H9 (cell line): ENCODE measurements at regions not wholly inside any gene's neighbourhood (a gene's known extent, or its start where the extent isn't known, plus 50 kb on each side); places are given as distances from the start of the nearest gene placed in this dataset.

Experiments used
- DNase-seq: peaks from one replicate; pipeline ENCODE4 v3.0.0-alpha.2; 2017
- H2AFZ ChIP-seq: one replicate; pipeline ENCODE4 v1.6.1; 2013; ENCODE audit warnings: mild to moderate bottlenecking, low read length, control low read depth, moderate library complexity
- H2AK5ac ChIP-seq: 2 replicates; pipeline ENCODE4 v1.6.1; 2013; ENCODE audit warnings: low read length, control low read depth, mixed read lengths; ENCODE audit not compliant: insufficient read length
- H2BK120ac ChIP-seq: one replicate; pipeline ENCODE4 v1.6.1; 2013; ENCODE audit warnings: low read depth, mild to moderate bottlenecking, low read length, control low read depth, inconsistent platforms; ENCODE audit not compliant: poor library complexity, severe bottlenecking
- H2BK12ac ChIP-seq: 2 replicates; pipeline ENCODE4 v1.6.1; 2013; ENCODE audit warnings: low read length, control low read depth, mixed read lengths, low read depth; ENCODE audit not compliant: insufficient read length
- H2BK15ac ChIP-seq: 2 replicates; pipeline ENCODE4 v1.6.1; 2013; ENCODE audit warnings: low read depth, low read length, control low read depth
- H2BK20ac ChIP-seq: one replicate; pipeline ENCODE4 v1.6.1; 2013; ENCODE audit warnings: low read depth, mild to moderate bottlenecking, low read length, control low read depth, inconsistent platforms; ENCODE audit not compliant: poor library complexity, severe bottlenecking
- H2BK5ac ChIP-seq: 2 replicates; pipeline ENCODE4 v1.6.1; 2013; ENCODE audit warnings: low read length, control low read depth, mixed read lengths; ENCODE audit not compliant: insufficient read length
- H3K14ac ChIP-seq: 2 replicates; pipeline ENCODE4 v1.6.1; 2013; ENCODE audit warnings: low read length, control low read depth; ENCODE audit not compliant: insufficient read depth
- H3K18ac ChIP-seq: 2 replicates; pipeline ENCODE4 v1.6.1; 2013; ENCODE audit warnings: low read depth, mild to moderate bottlenecking, mixed read lengths, low read length, control low read depth; ENCODE audit not compliant: insufficient read length
- H3K23ac ChIP-seq: 2 replicates; pipeline ENCODE4 v1.6.1; 2013; ENCODE audit warnings: low read length, control low read depth, mixed read lengths, low read depth; ENCODE audit not compliant: insufficient read length
- H3K23me2 ChIP-seq: 2 replicates; pipeline ENCODE4 v1.6.1; 2013; ENCODE audit warnings: low read depth, mild to moderate bottlenecking, mixed read lengths, low read length, control low read depth; ENCODE audit not compliant: insufficient read length, poor library complexity, severe bottlenecking
- H3K27ac ChIP-seq: 2 replicates; pipeline ENCODE4 v1.5.1; 2013; ENCODE audit warnings: low read length, control low read depth, mixed read lengths, low read depth; ENCODE audit not compliant: insufficient read length
- H3K27me3 ChIP-seq: 2 replicates; pipeline ENCODE4 v1.6.1; 2013; ENCODE audit warnings: low read length, control low read depth, inconsistent platforms; ENCODE audit not compliant: insufficient read depth
- H3K4ac ChIP-seq: 2 replicates; pipeline ENCODE4 v1.6.1; 2013; ENCODE audit warnings: low read depth, mild to moderate bottlenecking, control low read depth, inconsistent platforms, low read length, moderate library complexity
- H3K4me1 ChIP-seq: 2 replicates; pipeline ENCODE4 v1.6.1; 2013; ENCODE audit warnings: low read length, control low read depth, inconsistent platforms; ENCODE audit not compliant: insufficient read depth
- H3K4me2 ChIP-seq: 2 replicates; pipeline ENCODE4 v1.6.1; 2013; ENCODE audit warnings: low read length, control low read depth, mixed read lengths; ENCODE audit not compliant: insufficient read length, insufficient read depth
- H3K56ac ChIP-seq: 2 replicates; pipeline ENCODE4 v1.6.1; 2013; ENCODE audit warnings: low read depth, mild to moderate bottlenecking, mixed read lengths, low read length, control low read depth; ENCODE audit not compliant: insufficient read length
- H3K79me1 ChIP-seq: 2 replicates; pipeline ENCODE4 v1.6.1; 2013; ENCODE audit warnings: low read depth, mild to moderate bottlenecking, moderate library complexity, low read length, control low read depth, inconsistent platforms; ENCODE audit not compliant: insufficient read depth, poor library complexity, severe bottlenecking
- H3K79me2 ChIP-seq: 2 replicates; pipeline ENCODE4 v1.6.1; 2013; ENCODE audit warnings: low read length, control low read depth, inconsistent platforms; ENCODE audit not compliant: insufficient read depth
- H3K9ac ChIP-seq: 2 replicates; pipeline ENCODE4 v1.6.1; 2013; ENCODE audit warnings: low read length, control low read depth, mixed read lengths; ENCODE audit not compliant: insufficient read length; ENCODE audit errors: extremely low read depth
- H3K9me3 ChIP-seq: one replicate; pipeline ENCODE4 v1.6.1; 2013; ENCODE audit warnings: low read depth, low read length, inconsistent platforms; ENCODE audit not compliant: control insufficient read depth
- H3T11ph ChIP-seq: one replicate; pipeline ENCODE4 v1.6.1; 2013; ENCODE audit warnings: mild to moderate bottlenecking, low read length, control low read depth, inconsistent platforms
- H4K20me1 ChIP-seq: one replicate; pipeline ENCODE4 v1.6.1; 2013; ENCODE audit not compliant: control insufficient read depth, insufficient read length, insufficient read depth
- H4K5ac ChIP-seq: 2 replicates; pipeline ENCODE4 v1.6.1; 2013; ENCODE audit warnings: low read depth, mild to moderate bottlenecking, mixed read lengths, low read length, control low read depth; ENCODE audit not compliant: insufficient read length
- H4K8ac ChIP-seq: replicated peaks from 2 replicates; pipeline ENCODE4 v1.6.1; 2013; ENCODE audit warnings: low read length, control low read depth, mixed read lengths, low read depth; ENCODE audit not compliant: insufficient read length
- H4K91ac ChIP-seq: 2 replicates; pipeline ENCODE4 v1.6.1; 2013; ENCODE audit warnings: low read depth, mild to moderate bottlenecking, moderate library complexity, mixed read lengths, low read length, control low read depth; ENCODE audit not compliant: insufficient read length
- H3K27ac Mint-ChIP-seq, 3 experiments: 2 replicates in 2 of 3; 3 replicates in 1 of 3; pipeline ENCODE4 v1.8.0; 2020 to 2021; ENCODE audit warnings: mixed read lengths in 3 of 3, mild to moderate bottlenecking in 1 of 3, moderate library complexity in 1 of 3
- H3K27me3 Mint-ChIP-seq: 2 replicates; pipeline ENCODE4 v1.8.0; 2021; ENCODE audit warnings: low read depth, mild to moderate bottlenecking, moderate library complexity, mixed read lengths
- H3K36me3 Mint-ChIP-seq, 3 experiments: 2 replicates in 2 of 3; 3 replicates in 1 of 3; pipeline ENCODE4 v1.8.0; 2020 to 2021; ENCODE audit warnings: low read depth in 3 of 3, mixed read lengths in 3 of 3; ENCODE audit not compliant: insufficient read depth in 1 of 3
- H3K4me1 Mint-ChIP-seq, 2 experiments: 2 replicates each; pipeline ENCODE4 v1.8.0; 2020; ENCODE audit warnings: mixed read lengths in 2 of 2
- H3K4me3 Mint-ChIP-seq, 2 experiments: 2 replicates in 1 of 2; 3 replicates in 1 of 2; pipeline ENCODE4 v1.8.0; 2020 to 2021; ENCODE audit warnings: mild to moderate bottlenecking in 2 of 2, mixed read lengths in 2 of 2, moderate library complexity in 1 of 2
- H3K9me3 Mint-ChIP-seq, 2 experiments: 2 replicates in 1 of 2; 3 replicates in 1 of 2; pipeline ENCODE4 v1.8.0; 2020; ENCODE audit warnings: mild to moderate bottlenecking in 2 of 2, mixed read lengths in 2 of 2, moderate library complexity in 1 of 2
- CTCF ChIP-seq: fragments of 200-600 bp; sonication (generic); conservative IDR thresholded peaks from 3 replicates; pipeline ENCODE4 v1.8.0; 2021; ENCODE audit warnings: antibody characterized with exemption, mild to moderate bottlenecking
- WGBS: extraction: QIAGEN DNeasy Blood & Tissue Kit; methylation state at CpG from one replicate; pipeline ENCODE4 v1.1.7; 2013; ENCODE audit warnings: missing lambda C conversion rate, low lambda C conversion rate, mixed read lengths; ENCODE audit not compliant: insufficient read length; ENCODE audit errors: extremely low coverage; 5-methylcytosine and 5-hydroxymethylcytosine counted together

GRCh38 chr6:81252231-81252630 is 500.2 kb downstream of the TENT5A start:
- H3K4me2 ChIP-seq, result no peak overlapping the region
- H3K9me3 ChIP-seq, result no peaks in the 10 kb centered on the region
- Mint-ChIP-seq H3K27me3 (no peaks in the 10 kb centered on the region; the same call in 1 of the 2 replicates), H3K4me1 (no peaks in the 10 kb centered on the region), H3K27ac (no peak overlapping the region), H3K9me3 (peaks cover 9 to 12% of the 10 kb centered on the region in 2 experiments), H3K36me3 (peaks cover 0 to 3% (median 0%) of the 10 kb centered on the region in 3 experiments; a peak in 1 of 7 replicates), H3K4me3 (no peak overlapping the region)
- H3K23me2 ChIP-seq, result no peaks in the 10 kb centered on the region
- WGBS, result 100% methylated on average over 2 of the region's 4 CpGs
- H3K27ac ChIP-seq, result no peak overlapping the region
- no peak overlapping the region for H2BK120ac ChIP-seq
- H3K79me2 ChIP-seq, result no peaks in the 10 kb centered on the region
- H2BK12ac ChIP-seq, result no peak overlapping the region
- H3K4me1 ChIP-seq, result no peaks in the 10 kb centered on the region
- no peak overlapping the region for H4K91ac ChIP-seq
- H3K14ac ChIP-seq, result no peak overlapping the region
- no peak overlapping the region for H2BK20ac ChIP-seq
- H2BK5ac ChIP-seq, result no peak overlapping the region
- no peak overlapping the region for H4K8ac ChIP-seq
- H3K18ac ChIP-seq, result no peak overlapping the region
- H3K79me1 ChIP-seq, result no peaks in the 10 kb centered on the region
- H3K4ac ChIP-seq, result no peak overlapping the region
- H4K20me1 ChIP-seq, result no peaks in the 10 kb centered on the region
- DNase-seq, result no peak
- H4K5ac ChIP-seq, result no peak overlapping the region
- no peaks in the 10 kb centered on the region for H3K27me3 ChIP-seq
- no peak overlapping the region for H3K9ac ChIP-seq
- no peak for TF ChIP-seq CTCF
- H2BK15ac ChIP-seq, result no peak overlapping the region
- no peak overlapping the region for H2AK5ac ChIP-seq
- H2AFZ ChIP-seq, result no peak overlapping the region
- H3T11ph ChIP-seq, result no peak overlapping the region
- no peak overlapping the region for H3K56ac ChIP-seq
- no peak overlapping the region for H3K23ac ChIP-seq
